ENCODE measurements at regions not wholly inside any gene's neighbourhood (a gene's known extent, or its start where the extent isn't known, plus 50 kb on each side); places are given as distances from the start of the nearest gene placed in this dataset.

DNA sequence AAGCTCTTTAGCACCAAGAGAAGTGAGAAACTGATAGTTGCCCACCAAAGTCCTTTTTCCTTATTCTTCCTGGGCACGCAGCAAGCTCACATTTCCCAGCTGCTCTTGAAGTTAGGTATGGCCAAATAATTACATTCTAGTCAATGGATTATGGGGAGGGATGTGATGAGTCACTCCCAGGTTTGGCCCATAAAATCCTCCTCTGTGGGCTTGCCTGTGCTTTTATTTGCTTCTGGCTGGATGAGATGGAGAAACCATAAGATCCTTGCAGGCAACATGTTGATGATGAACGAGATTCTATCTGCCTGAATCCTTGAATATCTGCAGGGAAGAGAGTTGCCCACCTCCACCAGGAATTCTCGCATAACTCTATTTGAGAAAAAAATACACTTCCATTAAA, 568.3 kb upstream of the SALL1 start:
- TF ChIP-seq CTCF (IDR thresholded peaks at IDR 0.05) = no peak
- TF ChIP-seq ZFX (IDR thresholded peaks at IDR 0.05; ENCODE audit: borderline replicate concordance) = no peak
